Type B pancreatic cell (in vitro differentiated cells): ENCODE measurements at regions not wholly inside any gene's neighbourhood (a gene's known extent, or its start where the extent isn't known, plus 50 kb on each side); places are given as distances from the start of the nearest gene placed in this dataset.

Experiments
- DNase-seq: peaks from one replicate; pipeline ENCODE4 v3.0.0; 2021; ENCODE audit warnings: mixed read lengths; ENCODE audit not compliant: unreplicated experiment; ENCODE audit errors: extremely low spot score
- H3K27ac Mint-ChIP-seq: 2 replicates; pipeline ENCODE4 v1.8.0; 2021; ENCODE audit warnings: mild to moderate bottlenecking, mixed read lengths
- H3K27me3 Mint-ChIP-seq: 2 replicates; pipeline ENCODE4 v1.8.0; 2021; ENCODE audit warnings: mixed read lengths
- H3K36me3 Mint-ChIP-seq: 2 replicates; pipeline ENCODE4 v1.8.0; 2021; ENCODE audit warnings: mixed read lengths
- H3K4me1 Mint-ChIP-seq: one replicate; pipeline ENCODE4 v1.8.0; 2021; ENCODE audit warnings: mixed read lengths; ENCODE audit not compliant: unreplicated experiment
- H3K4me3 Mint-ChIP-seq: 2 replicates; pipeline ENCODE4 v1.8.0; 2021; ENCODE audit warnings: mild to moderate bottlenecking, mixed read lengths
- H3K9me3 Mint-ChIP-seq: 2 replicates; pipeline ENCODE4 v1.8.0; 2021; ENCODE audit warnings: mixed read lengths
- CTCF ChIP-seq: fragments of 200-600 bp; sonication (generic); conservative IDR thresholded peaks from 2 replicates; pipeline ENCODE4 v1.5.0; 2021; ENCODE audit warnings: antibody characterized with exemption, mild to moderate bottlenecking

- peaks cover 34% of the 10 kb centered on the region for H3K4me1 Mint-ChIP-seq
- TF ChIP-seq CTCF: no peak
- H3K9me3 Mint-ChIP-seq: peaks cover 20% of the 10 kb centered on the region
- no peaks in the 10 kb centered on the region for H3K27me3 Mint-ChIP-seq
- no peaks in the 10 kb centered on the region for H3K36me3 Mint-ChIP-seq
- no peak for DNase-seq
- H3K4me3 Mint-ChIP-seq: no peak overlapping the region
- H3K27ac Mint-ChIP-seq: no peak overlapping the region
Observed at GRCh38 chr5:67960939-67961338, 254.6 kb upstream of the PIK3R1 start.

- Mint-ChIP-seq H3K9me3 (peaks cover 6% of the 10 kb centered on the region), H3K27ac (no peak overlapping the region), H3K4me3 (no peak overlapping the region), H3K36me3 (no peaks in the 10 kb centered on the region), H3K4me1 (peaks cover 20% of the 10 kb centered on the region), H3K27me3 (no peaks in the 10 kb centered on the region)
- TF ChIP-seq CTCF: no peak
- no peak for DNase-seq
Observed at GRCh38 chr5:67957374-67957773, 258.2 kb upstream of the PIK3R1 start.

DNA sequence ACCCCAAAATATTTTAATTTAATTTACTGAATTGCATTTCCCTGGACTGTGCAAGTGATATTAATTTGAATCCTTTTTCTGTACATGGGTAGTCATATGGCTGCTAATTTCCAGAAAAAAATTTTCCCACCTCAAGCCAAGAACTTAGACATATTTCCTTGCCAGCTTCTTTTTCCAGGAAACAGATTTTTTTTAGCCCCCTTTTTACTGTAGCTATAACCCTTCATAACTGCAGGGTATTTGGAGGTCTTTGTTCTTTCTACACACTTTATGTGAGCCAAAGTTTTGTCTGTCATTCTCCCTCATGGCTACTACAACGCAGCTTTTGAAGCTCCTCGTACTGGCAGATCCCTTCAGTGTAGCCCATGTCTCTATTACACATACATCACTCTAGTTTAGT, 261.2 kb upstream of the PIK3R1 start:
- H3K27ac Mint-ChIP-seq: no peak overlapping the region
- no peaks in the 10 kb centered on the region for H3K36me3 Mint-ChIP-seq
- no peaks in the 10 kb centered on the region for H3K9me3 Mint-ChIP-seq
- no peak for TF ChIP-seq CTCF
- H3K27me3 Mint-ChIP-seq: no peaks in the 10 kb centered on the region
- H3K4me3 Mint-ChIP-seq: no peak overlapping the region
- DNase-seq: no peak
- peaks cover 13% of the 10 kb centered on the region for H3K4me1 Mint-ChIP-seq

DNA sequence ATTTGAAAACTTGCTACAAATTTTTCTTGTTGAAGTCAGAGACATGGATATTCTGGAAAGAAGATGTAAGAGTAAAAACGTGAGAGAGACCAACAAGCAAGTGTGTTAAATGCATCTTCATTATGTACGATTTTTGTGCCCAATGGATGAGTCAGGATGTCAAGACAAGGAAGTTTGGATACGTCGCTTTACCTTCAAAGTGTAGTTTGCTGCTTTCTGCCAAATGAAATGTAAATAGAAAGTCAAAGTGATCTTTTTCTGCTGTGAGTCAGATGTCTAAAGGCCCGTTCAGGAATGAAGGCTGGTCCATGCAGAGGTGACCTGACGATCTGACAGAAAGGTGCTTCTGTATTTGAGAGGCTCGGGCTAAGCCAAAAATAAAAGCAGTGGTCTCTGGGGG, 273.1 kb upstream of the PIK3R1 start:
- DNase-seq: no peak
- no peaks in the 10 kb centered on the region for H3K27me3 Mint-ChIP-seq
- no peaks in the 10 kb centered on the region for H3K36me3 Mint-ChIP-seq
- peaks cover 2% of the 10 kb centered on the region for H3K9me3 Mint-ChIP-seq
- no peak overlapping the region for H3K4me3 Mint-ChIP-seq
- H3K27ac Mint-ChIP-seq: no peak overlapping the region
- no peak for TF ChIP-seq CTCF
- H3K4me1 Mint-ChIP-seq: peaks cover 3% of the 10 kb centered on the region

GRCh38 chr5:67941614-67942401, 273.7 kb upstream of the PIK3R1 start:
- no peak overlapping the region for H3K27ac Mint-ChIP-seq
- no peaks in the 10 kb centered on the region for H3K36me3 Mint-ChIP-seq
- H3K4me1 Mint-ChIP-seq: peaks cover 3% of the 10 kb centered on the region
- H3K4me3 Mint-ChIP-seq: no peak overlapping the region
- TF ChIP-seq CTCF: no peak
- H3K9me3 Mint-ChIP-seq: no peaks in the 10 kb centered on the region
- H3K27me3 Mint-ChIP-seq: no peaks in the 10 kb centered on the region
- DNase-seq: no peak
